B cell (primary cell): ENCODE measurements at regions not wholly inside any gene's neighbourhood (a gene's known extent, or its start where the extent isn't known, plus 50 kb on each side); places are given as distances from the start of the nearest gene placed in this dataset.

Source experiments
- ATAC-seq: fragments of 200-7000 bp; cut with Tn5 transposase; one replicate; pipeline ENCODE4 v1.10.0; 2021; ENCODE audit warnings: low read depth, mild to moderate bottlenecking, moderate number of reproducible peaks, moderate library complexity
- CTCF ChIA-PET: fragments of 350-600 bp; sonication (Branson Sonifier 250); formaldehyde crosslinking; loops from one replicate; lab custom pipeline; 2021; ENCODE audit warnings: antibody characterized with exemption, inconsistent platforms; lab: Charles Lee
- POLR2A ChIA-PET: fragments of 350-600 bp; sonication (Branson Sonifier 250); formaldehyde crosslinking; loops from one replicate; lab custom pipeline; 2021; ENCODE audit warnings: antibody characterized with exemption; lab: Charles Lee
- DNase-seq: peaks from one replicate; pipeline ENCODE4 v3.0.0; 2013
- H2AFZ ChIP-seq: 2 replicates; pipeline ENCODE4 v1.6.1; 2012; ENCODE audit warnings: mild to moderate bottlenecking, low read depth, low read length; ENCODE audit not compliant: insufficient read depth, poor library complexity, severe bottlenecking
- H3K27ac ChIP-seq, 2 donors: 1 replicate in 1 of 2; 2 replicates in 1 of 2; pipeline ENCODE4 v1.5.1; 2012 to 2013; ENCODE audit warnings: low read length in 2 of 2, mild to moderate bottlenecking in 2 of 2, moderate library complexity in 1 of 2
- H3K27me3 ChIP-seq, 4 experiments: fragments of 200-600 bp in 1 of 4; sonication (generic) in 1 of 4; replicated peaks in 1 of 4; 1 replicate in 2 of 4; 2 replicates in 2 of 4; pipeline versions ENCODE4 v1.6.1 to v1.7.0; 2013 to 2016; ENCODE audit warnings: low read length in 3 of 4, mild to moderate bottlenecking in 2 of 4, mixed read lengths in 1 of 4, moderate library complexity in 1 of 4; ENCODE audit not compliant: insufficient read depth in 4 of 4, control insufficient read depth in 3 of 4; ENCODE audit errors: control extremely low read depth in 1 of 4
- H3K36me3 ChIP-seq, 2 experiments: replicated peaks in 1 of 2; 1 replicate in 1 of 2; 2 replicates in 1 of 2; pipeline versions ENCODE4 v1.6.1 to v1.7.1; 2013; ENCODE audit warnings: low read length in 1 of 2; ENCODE audit not compliant: insufficient read depth in 2 of 2, control insufficient read depth in 1 of 2; ENCODE audit errors: control extremely low read depth in 1 of 2, extremely low read depth in 1 of 2
- H3K4me1 ChIP-seq, 2 donors: fragments of 200-600 bp in 1 of 2; sonication (generic) in 1 of 2; 1 replicate in 1 of 2; 2 replicates in 1 of 2; pipeline versions ENCODE4 v1.5.1 to v1.6.1; 2013 to 2017; ENCODE audit warnings: low read length in 2 of 2; ENCODE audit not compliant: control insufficient read depth in 2 of 2, insufficient read depth in 2 of 2
- H3K4me2 ChIP-seq: replicated peaks from 2 replicates; pipeline ENCODE3; 2012; ENCODE audit warnings: mild to moderate bottlenecking, low read depth, low read length; ENCODE audit not compliant: poor library complexity, severe bottlenecking
- H3K4me3 ChIP-seq, 5 experiments: fragments of 200-600 bp in 1 of 5; sonication (generic) in 1 of 5; 1 replicate in 3 of 5; 2 replicates in 2 of 5; pipeline versions ENCODE4 v1.5.1 to v1.7.0; 2011 to 2016; ENCODE audit warnings: low read length in 4 of 5, mild to moderate bottlenecking in 4 of 5, low read depth in 2 of 5, control low read depth in 1 of 5, moderate library complexity in 1 of 5; ENCODE audit not compliant: insufficient read depth in 1 of 5; ENCODE audit errors: control extremely low read depth in 1 of 5, extremely low read depth in 1 of 5
- H3K79me2 ChIP-seq: fragments of 200-600 bp; sonication (generic); one replicate; pipeline ENCODE4 v1.6.0; 2016; ENCODE audit warnings: low read length; ENCODE audit not compliant: control insufficient read depth, insufficient read depth
- H3K9ac ChIP-seq: fragments of 200-600 bp; sonication (generic); 2 replicates; pipeline ENCODE4 v1.6.1; 2017; ENCODE audit warnings: mild to moderate bottlenecking, low read length, moderate library complexity
- H3K9me3 ChIP-seq, 3 donors: one replicate each; pipeline versions ENCODE4 v1.6.1 to v1.7.1; 2013; ENCODE audit warnings: low read length in 2 of 3; ENCODE audit not compliant: control insufficient read depth in 2 of 3, insufficient read depth in 1 of 3; ENCODE audit errors: control extremely low read depth in 1 of 3
- H4K20me1 ChIP-seq: 2 replicates; pipeline ENCODE4 v1.6.0; 2012; ENCODE audit warnings: mild to moderate bottlenecking, low read length; ENCODE audit not compliant: insufficient read depth, control insufficient read depth, poor library complexity, severe bottlenecking
- H3K27ac Mint-ChIP-seq: one replicate; pipeline ENCODE4 v1.8.0; 2021; ENCODE audit warnings: mixed read lengths
- H3K27me3 Mint-ChIP-seq: one replicate; pipeline ENCODE4 v1.8.0; 2021; ENCODE audit warnings: mixed read lengths
- H3K4me1 Mint-ChIP-seq: one replicate; pipeline ENCODE4 v1.8.0; 2021; ENCODE audit warnings: mixed read lengths
- H3K4me3 Mint-ChIP-seq: one replicate; pipeline ENCODE4 v1.8.0; 2021; ENCODE audit warnings: mixed read lengths
- H3K9me3 Mint-ChIP-seq: one replicate; pipeline ENCODE4 v1.8.0; 2022; ENCODE audit warnings: mixed read lengths; ENCODE audit not compliant: insufficient read depth
- EZH2 ChIP-seq: IDR thresholded peaks from 2 replicates; pipeline ENCODE4 v1.6.1; 2012; ENCODE audit warnings: borderline replicate concordance, low read depth, mild to moderate bottlenecking, moderate library complexity, low read length; ENCODE audit not compliant: insufficient read depth, poor library complexity, severe bottlenecking
- WGBS: methylation state at CpG from one replicate; pipeline ENCODE4 v1.1.5; 2013; ENCODE audit warnings: missing lambda C conversion rate; ENCODE audit not compliant: insufficient coverage; 5-methylcytosine and 5-hydroxymethylcytosine counted together
- intact Hi-C: fragments of 100-400 bp; cut with micrococcal nuclease; formaldehyde crosslinking; loops from one replicate; pipeline ENCODE4 v1.10.0; 2022
- TF ChIP-seq, protein P1 (sequence below): fragments of 200-600 bp; IDR thresholded peaks from one replicate; pipeline ENCODE4 v1.8.0; 2022; ENCODE audit warnings: antibody characterized with exemption, mild to moderate bottlenecking

DNA sequence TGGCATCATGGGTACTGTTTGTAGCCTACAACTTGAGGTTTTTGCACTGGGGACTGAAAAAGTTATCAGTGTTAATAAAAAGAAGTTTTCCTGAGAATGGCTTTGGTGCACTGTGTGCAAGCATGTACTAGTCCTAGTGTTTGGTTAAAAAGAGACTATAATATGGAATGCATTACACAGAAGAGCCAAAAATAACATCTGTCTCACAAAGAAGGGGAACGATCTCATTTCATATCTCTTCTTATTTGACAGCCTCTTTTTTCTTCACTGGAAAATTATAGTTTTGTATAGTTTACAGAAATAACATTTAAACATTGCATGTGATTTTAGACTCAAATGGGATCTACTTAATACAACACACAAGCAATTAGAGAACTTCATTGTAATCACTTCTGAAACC is 127.0 kb upstream of the GDNF start:
- TF ChIP-seq, protein P1, sequence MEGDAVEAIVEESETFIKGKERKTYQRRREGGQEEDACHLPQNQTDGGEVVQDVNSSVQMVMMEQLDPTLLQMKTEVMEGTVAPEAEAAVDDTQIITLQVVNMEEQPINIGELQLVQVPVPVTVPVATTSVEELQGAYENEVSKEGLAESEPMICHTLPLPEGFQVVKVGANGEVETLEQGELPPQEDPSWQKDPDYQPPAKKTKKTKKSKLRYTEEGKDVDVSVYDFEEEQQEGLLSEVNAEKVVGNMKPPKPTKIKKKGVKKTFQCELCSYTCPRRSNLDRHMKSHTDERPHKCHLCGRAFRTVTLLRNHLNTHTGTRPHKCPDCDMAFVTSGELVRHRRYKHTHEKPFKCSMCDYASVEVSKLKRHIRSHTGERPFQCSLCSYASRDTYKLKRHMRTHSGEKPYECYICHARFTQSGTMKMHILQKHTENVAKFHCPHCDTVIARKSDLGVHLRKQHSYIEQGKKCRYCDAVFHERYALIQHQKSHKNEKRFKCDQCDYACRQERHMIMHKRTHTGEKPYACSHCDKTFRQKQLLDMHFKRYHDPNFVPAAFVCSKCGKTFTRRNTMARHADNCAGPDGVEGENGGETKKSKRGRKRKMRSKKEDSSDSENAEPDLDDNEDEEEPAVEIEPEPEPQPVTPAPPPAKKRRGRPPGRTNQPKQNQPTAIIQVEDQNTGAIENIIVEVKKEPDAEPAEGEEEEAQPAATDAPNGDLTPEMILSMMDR: no peak
- TF ChIP-seq EZH2: no peak
- ATAC-seq (no peak), DNase-seq (no peak)
- Histone ChIP-seq H3K4me2 (no peak overlapping the region), H3K4me3 (no peak overlapping the region), H4K20me1 (no peaks in the 10 kb centered on the region), H3K79me2 (no peaks in the 10 kb centered on the region), H3K27me3 (peaks cover 0 to 2% (median 0%) of the 10 kb centered on the region in 4 experiments), H3K27ac (no peak overlapping the region), H3K4me1 (no peaks in the 10 kb centered on the region), H3K36me3 (no peaks in the 10 kb centered on the region), H3K9ac (no peak overlapping the region), H3K9me3 (peaks cover 0 to 3% (median 0%) of the 10 kb centered on the region in 3 donors), H2AFZ (no peak overlapping the region)
- WGBS: no CpG with 5 or more reads among the region's 1 CpG
- peaks cover 13% of the 10 kb centered on the region for H3K27me3 Mint-ChIP-seq
- ChIA-PET POLR2A (no interaction called here), CTCF (no interaction called here)
- no peaks in the 10 kb centered on the region for H3K9me3 Mint-ChIP-seq
- intact Hi-C loops: no loop called here
- H3K4me3 Mint-ChIP-seq: no peak overlapping the region
- H3K4me1 Mint-ChIP-seq: no peaks in the 10 kb centered on the region
- no peak overlapping the region for H3K27ac Mint-ChIP-seq

DNA sequence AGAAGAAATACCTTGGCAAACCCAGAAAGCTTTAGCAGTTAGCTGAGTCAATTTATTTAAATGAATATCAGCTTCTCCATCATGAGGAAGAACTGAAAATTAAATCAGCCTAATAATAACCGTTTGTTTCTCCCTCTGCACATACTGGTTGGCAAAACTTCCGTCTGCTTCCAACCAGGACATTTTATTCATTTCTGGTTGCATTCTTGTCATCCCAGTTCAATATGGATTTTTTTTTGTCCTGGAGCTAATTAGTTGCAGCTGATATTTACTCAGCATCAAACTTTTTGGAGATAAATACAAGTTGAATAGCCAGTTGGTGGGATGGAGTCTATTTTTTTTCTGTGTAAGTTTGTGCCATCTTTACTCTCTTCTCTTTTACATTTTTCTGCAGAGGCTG is 126.5 kb upstream of the GDNF start:
- DNase-seq (no peak), ATAC-seq (no peak)
- H3K4me1 ChIP-seq: no peaks in the 10 kb centered on the region
- no CpG with 5 or more reads among the region's 2 CpGs for WGBS
- Mint-ChIP-seq H3K9me3 (no peaks in the 10 kb centered on the region), H3K27me3 (peaks cover 13% of the 10 kb centered on the region), H3K27ac (no peak overlapping the region), H3K4me1 (no peaks in the 10 kb centered on the region), H3K4me3 (no peak overlapping the region)
- TF ChIP-seq, protein P1: no peak
- TF ChIP-seq EZH2: no peak
- H3K4me2 ChIP-seq: no peak overlapping the region
- CTCF ChIA-PET: no interaction called here
- H3K27me3 ChIP-seq: peaks cover 0 to 2% (median 0%) of the 10 kb centered on the region in 4 experiments
- no peak overlapping the region for H3K27ac ChIP-seq
- no peaks in the 10 kb centered on the region for H3K36me3 ChIP-seq
- H2AFZ ChIP-seq: no peak overlapping the region
- no peaks in the 10 kb centered on the region for H3K79me2 ChIP-seq
- POLR2A ChIA-PET: no interaction called here
- H4K20me1 ChIP-seq: no peaks in the 10 kb centered on the region
- intact Hi-C loops: no loop called here
- peaks cover 0 to 3% (median 0%) of the 10 kb centered on the region in 3 donors for H3K9me3 ChIP-seq
- no peak overlapping the region for H3K9ac ChIP-seq
- no peak overlapping the region for H3K4me3 ChIP-seq
